Left ventricle myocardium inferior (tissue), 1 donor: ENCODE measurements at regions not wholly inside any gene's neighbourhood (a gene's known extent, or its start where the extent isn't known, plus 50 kb on each side); places are given as distances from the start of the nearest gene placed in this dataset.

Source experiments
- DNase-seq: peaks from one replicate; pipeline ENCODE4 v3.0.0-alpha.2; 2020
- H3K27ac ChIP-seq: fragments of 200-600 bp; replicated peaks from 2 replicates; pipeline ENCODE4 v1.8.0; 2021
- H3K27me3 ChIP-seq: fragments of 200-600 bp; 2 replicates; pipeline ENCODE4 v1.8.0; 2021; ENCODE audit warnings: low read depth
- H3K36me3 ChIP-seq: fragments of 200-600 bp; 2 replicates; pipeline ENCODE4 v1.8.0; 2021
- H3K4me1 ChIP-seq: fragments of 200-600 bp; 2 replicates; pipeline ENCODE4 v1.8.0; 2021
- H3K4me3 ChIP-seq: fragments of 200-600 bp; 2 replicates; pipeline ENCODE4 v1.8.0; 2021; ENCODE audit warnings: mild to moderate bottlenecking, moderate library complexity
- H3K9me3 ChIP-seq: fragments of 200-600 bp; replicated peaks from 2 replicates; pipeline ENCODE4 v1.8.0; 2021
- intact Hi-C: fragments of 100-400 bp; cut with micrococcal nuclease; formaldehyde crosslinking; loops from one replicate; pipeline ENCODE4 v1.11.0; 2022
- TF ChIP-seq, protein P1 (sequence below): fragments of 200-600 bp; IDR thresholded peaks from 2 replicates; pipeline ENCODE4 v1.8.0; 2021; ENCODE audit warnings: antibody characterized with exemption, mild to moderate bottlenecking, borderline replicate concordance
- donor health status: DM: no; HTN: yes; CAD: no; lungs with severe emphysema.

- TF ChIP-seq, protein P1, sequence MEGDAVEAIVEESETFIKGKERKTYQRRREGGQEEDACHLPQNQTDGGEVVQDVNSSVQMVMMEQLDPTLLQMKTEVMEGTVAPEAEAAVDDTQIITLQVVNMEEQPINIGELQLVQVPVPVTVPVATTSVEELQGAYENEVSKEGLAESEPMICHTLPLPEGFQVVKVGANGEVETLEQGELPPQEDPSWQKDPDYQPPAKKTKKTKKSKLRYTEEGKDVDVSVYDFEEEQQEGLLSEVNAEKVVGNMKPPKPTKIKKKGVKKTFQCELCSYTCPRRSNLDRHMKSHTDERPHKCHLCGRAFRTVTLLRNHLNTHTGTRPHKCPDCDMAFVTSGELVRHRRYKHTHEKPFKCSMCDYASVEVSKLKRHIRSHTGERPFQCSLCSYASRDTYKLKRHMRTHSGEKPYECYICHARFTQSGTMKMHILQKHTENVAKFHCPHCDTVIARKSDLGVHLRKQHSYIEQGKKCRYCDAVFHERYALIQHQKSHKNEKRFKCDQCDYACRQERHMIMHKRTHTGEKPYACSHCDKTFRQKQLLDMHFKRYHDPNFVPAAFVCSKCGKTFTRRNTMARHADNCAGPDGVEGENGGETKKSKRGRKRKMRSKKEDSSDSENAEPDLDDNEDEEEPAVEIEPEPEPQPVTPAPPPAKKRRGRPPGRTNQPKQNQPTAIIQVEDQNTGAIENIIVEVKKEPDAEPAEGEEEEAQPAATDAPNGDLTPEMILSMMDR: no peak
- no peak overlapping the region for H3K4me3 ChIP-seq
- no peaks in the 10 kb centered on the region for H3K9me3 ChIP-seq
- H3K27me3 ChIP-seq: peaks cover 4% of the 10 kb centered on the region
- intact Hi-C loops: no loop called here
- no peaks in the 10 kb centered on the region for H3K36me3 ChIP-seq
- no peak overlapping the region for H3K27ac ChIP-seq
- no peak for DNase-seq
- no peaks in the 10 kb centered on the region for H3K4me1 ChIP-seq
These were observed 273.9 kb upstream of the FMN2 start for GRCh38 chr1:239817801-239818200.

DNA sequence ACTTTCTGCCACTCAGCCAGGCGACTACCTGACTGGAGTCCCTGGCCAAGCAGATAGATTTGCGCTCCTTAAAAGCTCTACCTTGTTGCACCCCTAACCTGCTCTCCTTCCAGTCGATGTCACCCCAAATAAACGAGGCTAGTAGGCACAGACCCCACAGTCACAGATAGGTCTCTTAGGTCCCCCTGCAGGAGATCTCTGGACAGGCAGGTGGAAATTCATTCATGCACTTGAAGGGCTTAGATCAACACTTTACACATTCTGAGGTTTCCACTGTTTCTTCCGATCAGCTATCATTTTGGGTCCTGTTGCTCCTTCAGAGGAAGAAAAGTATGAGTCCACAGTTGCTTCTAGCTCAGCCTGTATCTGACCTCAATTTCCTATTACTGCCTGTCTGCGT is 272.6 kb upstream of the FMN2 start:
- no peak overlapping the region for H3K27ac ChIP-seq
- no peaks in the 10 kb centered on the region for H3K9me3 ChIP-seq
- TF ChIP-seq, protein P1: no peak
- intact Hi-C loops: no loop called here
- H3K36me3 ChIP-seq: no peaks in the 10 kb centered on the region
- H3K27me3 ChIP-seq: peaks cover 3% of the 10 kb centered on the region
- DNase-seq: no peak
- no peaks in the 10 kb centered on the region for H3K4me1 ChIP-seq
- no peak overlapping the region for H3K4me3 ChIP-seq

DNA sequence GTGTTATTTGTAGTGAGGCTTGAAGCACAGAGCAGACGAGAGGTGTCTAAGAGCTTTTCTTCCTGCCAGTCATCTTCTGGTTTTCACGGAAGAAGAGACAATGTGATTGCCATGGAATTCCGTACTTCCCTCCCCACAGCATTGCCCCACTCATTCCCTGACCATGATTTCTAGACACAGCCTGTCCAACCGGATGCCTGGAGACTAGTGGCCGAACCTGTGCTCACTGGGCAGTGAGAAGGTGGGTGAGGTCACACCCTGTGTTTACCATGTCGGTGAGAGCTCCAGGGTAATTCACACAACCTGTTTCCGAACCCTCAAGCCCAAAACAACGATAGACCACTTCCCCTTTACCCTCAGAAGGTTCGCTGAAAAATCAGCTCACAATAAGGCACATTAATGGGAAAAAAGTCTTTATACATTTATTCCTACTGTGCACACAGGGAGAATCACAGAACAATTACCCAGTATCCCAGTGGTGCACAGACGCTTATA is 271.9 kb upstream of the FMN2 start:
- no peak overlapping the region for H3K27ac ChIP-seq
- no peaks in the 10 kb centered on the region for H3K4me1 ChIP-seq
- H3K4me3 ChIP-seq: no peak overlapping the region
- H3K36me3 ChIP-seq: no peaks in the 10 kb centered on the region
- H3K27me3 ChIP-seq: peaks cover 3% of the 10 kb centered on the region
- H3K9me3 ChIP-seq: no peaks in the 10 kb centered on the region
- TF ChIP-seq, protein P1: no peak
- DNase-seq: no peak
- intact Hi-C loops: no loop called here

DNA sequence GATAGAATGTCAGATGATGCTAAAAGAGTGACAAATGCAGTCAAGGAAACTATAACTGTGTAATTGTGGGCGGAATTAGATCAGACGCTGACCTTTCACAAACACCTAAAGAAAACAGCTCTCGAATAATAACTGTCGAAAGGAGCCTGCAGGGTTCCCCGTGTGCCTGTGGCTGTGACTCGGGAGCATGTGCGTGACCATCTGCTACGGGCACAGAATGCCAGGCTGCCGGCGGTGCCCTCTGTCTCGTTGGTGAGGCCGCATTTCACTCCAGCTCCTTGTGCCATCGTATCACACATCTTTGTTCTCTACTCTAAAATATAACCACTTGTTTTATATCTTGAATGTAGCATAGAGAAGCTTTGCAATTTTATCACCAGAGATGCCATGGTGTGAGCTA is 267.8 kb upstream of the FMN2 start:
- TF ChIP-seq, protein P1: no peak
- no peaks in the 10 kb centered on the region for H3K36me3 ChIP-seq
- no peaks in the 10 kb centered on the region for H3K9me3 ChIP-seq
- no peak for DNase-seq
- no peak overlapping the region for H3K27ac ChIP-seq
- intact Hi-C loops: no loop called here
- H3K4me3 ChIP-seq: no peak overlapping the region
- H3K27me3 ChIP-seq: peaks cover 3% of the 10 kb centered on the region
- H3K4me1 ChIP-seq: no peaks in the 10 kb centered on the region

DNA sequence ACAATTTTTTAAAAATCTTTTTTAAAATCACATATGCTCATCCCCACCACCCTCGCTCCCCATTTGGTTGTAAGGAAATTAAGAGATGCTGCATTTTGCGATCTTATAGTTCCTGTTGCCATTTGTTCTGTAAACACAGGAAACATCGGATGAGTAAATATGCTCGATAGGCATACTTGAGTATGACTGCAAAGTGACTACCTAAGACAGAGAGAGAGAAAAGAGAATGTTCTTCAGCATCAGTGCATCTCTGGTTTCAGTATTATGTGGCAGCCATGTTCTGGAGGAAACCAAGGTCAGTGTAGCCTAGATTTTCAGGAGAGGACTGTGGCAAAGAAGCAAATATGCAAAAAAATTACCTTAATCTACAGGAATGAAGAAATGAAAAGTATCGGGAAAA is 265.5 kb upstream of the FMN2 start:
- no peaks in the 10 kb centered on the region for H3K36me3 ChIP-seq
- no peak overlapping the region for H3K4me3 ChIP-seq
- no peak for DNase-seq
- H3K27me3 ChIP-seq: no peaks in the 10 kb centered on the region
- TF ChIP-seq, protein P1: no peak
- no peak overlapping the region for H3K27ac ChIP-seq
- no peaks in the 10 kb centered on the region for H3K4me1 ChIP-seq
- intact Hi-C loops: no loop called here
- H3K9me3 ChIP-seq: no peaks in the 10 kb centered on the region

DNA sequence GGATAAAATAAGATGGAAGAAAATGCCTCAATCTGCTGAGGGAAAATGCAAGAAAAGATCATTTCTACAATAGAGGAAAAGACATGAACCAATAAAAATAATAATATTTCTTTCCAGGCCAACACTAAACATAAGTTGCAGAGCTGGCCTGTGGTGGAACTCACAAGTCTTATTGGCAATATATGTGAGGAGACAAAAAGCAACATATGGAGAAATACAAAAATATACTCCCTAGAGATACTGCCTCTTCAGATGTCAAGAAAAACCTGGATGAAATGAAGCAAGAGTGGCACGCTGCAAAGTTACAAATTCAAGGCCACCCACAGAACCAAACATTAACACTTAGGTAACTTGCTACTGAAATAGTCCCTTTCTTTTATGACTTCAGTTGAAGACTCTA is 264.9 kb upstream of the FMN2 start:
- no peak for DNase-seq
- Histone ChIP-seq H3K4me3 (no peak overlapping the region), H3K27me3 (no peaks in the 10 kb centered on the region), H3K9me3 (no peaks in the 10 kb centered on the region), H3K27ac (no peak overlapping the region), H3K4me1 (no peaks in the 10 kb centered on the region), H3K36me3 (no peaks in the 10 kb centered on the region)
- TF ChIP-seq, protein P1: no peak
- intact Hi-C loops: no loop called here
